NCI-H1930 (cell line): ENCODE measurements at regions not wholly inside any gene's neighbourhood (a gene's known extent, or its start where the extent isn't known, plus 50 kb on each side); places are given as distances from the start of the nearest gene placed in this dataset.

Experiments used
- DNase-seq, 2 experiments: peaks; one replicate each; lab custom pipeline; 2025; lab: John Stamatoyannopoulos, UW

- no peak for DNase-seq
These were observed 316.4 kb upstream of the ADGRL2 start for GRCh38 chr1:81484284-81484683.

GRCh38 chr1:81478219-81478618 is 322.5 kb upstream of the ADGRL2 start:
- DNase-seq = no peak

- no peak for DNase-seq
These were observed 323.0 kb upstream of the ADGRL2 start for GRCh38 chr1:81477710-81478109.

GRCh38 chr1:81472387-81472786 is 328.3 kb upstream of the ADGRL2 start:
- no peak for DNase-seq

- no peak for DNase-seq
These were observed 329.5 kb upstream of the ADGRL2 start for GRCh38 chr1:81471255-81471654.

- DNase-seq = no peak
These were observed 330.5 kb upstream of the ADGRL2 start for GRCh38 chr1:81470275-81470674.

- no peak for DNase-seq
These were observed 333.4 kb upstream of the ADGRL2 start for GRCh38 chr1:81467383-81467782.

GRCh38 chr1:81466961-81467360 is 333.8 kb upstream of the ADGRL2 start:
- DNase-seq = no peak

- DNase-seq = no peak
These were observed 336.5 kb upstream of the ADGRL2 start for GRCh38 chr1:81463936-81464837.

GRCh38 chr1:81459043-81459442 is 341.7 kb upstream of the ADGRL2 start:
- no peak for DNase-seq

- no peak for DNase-seq
These were observed 342.5 kb upstream of the ADGRL2 start for GRCh38 chr1:81458186-81458585.

GRCh38 chr1:81455481-81455880 is 345.3 kb upstream of the ADGRL2 start:
- no peak for DNase-seq

GRCh38 chr1:81453971-81454370 is 346.8 kb upstream of the ADGRL2 start:
- no peak for DNase-seq

GRCh38 chr1:81453367-81453703 is 347.4 kb upstream of the ADGRL2 start:
- no peak for DNase-seq

GRCh38 chr1:81452693-81453366 is 347.9 kb upstream of the ADGRL2 start:
- no peak for DNase-seq

GRCh38 chr1:81449786-81450185 is 350.9 kb upstream of the ADGRL2 start:
- DNase-seq = no peak

- DNase-seq = no peak
These were observed 354.6 kb upstream of the ADGRL2 start for GRCh38 chr1:81446000-81446669.

GRCh38 chr1:81443288-81443687 is 357.4 kb upstream of the ADGRL2 start:
- DNase-seq = no peak

- DNase-seq = no peak
These were observed 361.5 kb upstream of the ADGRL2 start for GRCh38 chr1:81439046-81439823.

- DNase-seq = no peak
These were observed 363.1 kb upstream of the ADGRL2 start for GRCh38 chr1:81437649-81438048.

- DNase-seq = no peak
These were observed 363.5 kb upstream of the ADGRL2 start for GRCh38 chr1:81437213-81437612.

GRCh38 chr1:81435175-81435574 is 365.6 kb upstream of the ADGRL2 start:
- DNase-seq = no peak
